Right atrium auricular region (tissue), 2 donors: ENCODE measurements at regions not wholly inside any gene's neighbourhood (a gene's known extent, or its start where the extent isn't known, plus 50 kb on each side); places are given as distances from the start of the nearest gene placed in this dataset.

Experiments used
- DNase-seq: peaks from one replicate; pipeline ENCODE4 v3.0.0-alpha.2; 2019; ENCODE audit warnings: low spot score
- H3K27ac ChIP-seq, 2 donors: fragments of 200-600 bp; sonication (generic); 1 replicate in 1 of 2; 2 replicates in 1 of 2; pipeline ENCODE4 v1.5.1; 2016 to 2019
- H3K27me3 ChIP-seq, 2 donors: fragments of 200-600 bp; sonication (generic); one replicate each; pipeline versions ENCODE4 v1.5.1 to v1.6.0; 2017 to 2019
- H3K36me3 ChIP-seq: fragments of 200-600 bp; sonication (generic); one replicate; pipeline ENCODE4 v1.5.1; 2016
- H3K4me1 ChIP-seq, 2 donors: fragments of 200-600 bp; sonication (generic); one replicate each; pipeline versions ENCODE4 v1.5.1 to v1.6.0; 2017 to 2019
- H3K4me3 ChIP-seq, 2 donors: fragments of 200-600 bp; sonication (generic); 1 replicate in 1 of 2; 2 replicates in 1 of 2; pipeline ENCODE4 v1.5.1; 2017 to 2019; ENCODE audit warnings: mild to moderate bottlenecking in 1 of 2, moderate library complexity in 1 of 2
- H3K9me3 ChIP-seq, 2 donors: fragments of 200-600 bp; sonication (generic); one replicate each; pipeline ENCODE4 v1.5.1; 2019
- CTCF ChIP-seq, 2 donors: fragments of 200-600 bp; sonication (generic); IDR thresholded peaks; one replicate each; pipeline ENCODE4 v1.5.1; 2019; ENCODE audit warnings: antibody characterized with exemption in 2 of 2

- Histone ChIP-seq H3K27me3 (no peaks in the 10 kb centered on the region), H3K27ac (no peak overlapping the region), H3K4me3 (no peak overlapping the region), H3K4me1 (no peaks in the 10 kb centered on the region), H3K36me3 (no peaks in the 10 kb centered on the region), H3K9me3 (no peaks in the 10 kb centered on the region)
- DNase-seq = no peak
- no peak for TF ChIP-seq CTCF (IDR thresholded peaks at IDR 0.05)
These were observed 97.1 kb upstream of the C1orf87 start for GRCh38 chr1:60170709-60171108.

DNA sequence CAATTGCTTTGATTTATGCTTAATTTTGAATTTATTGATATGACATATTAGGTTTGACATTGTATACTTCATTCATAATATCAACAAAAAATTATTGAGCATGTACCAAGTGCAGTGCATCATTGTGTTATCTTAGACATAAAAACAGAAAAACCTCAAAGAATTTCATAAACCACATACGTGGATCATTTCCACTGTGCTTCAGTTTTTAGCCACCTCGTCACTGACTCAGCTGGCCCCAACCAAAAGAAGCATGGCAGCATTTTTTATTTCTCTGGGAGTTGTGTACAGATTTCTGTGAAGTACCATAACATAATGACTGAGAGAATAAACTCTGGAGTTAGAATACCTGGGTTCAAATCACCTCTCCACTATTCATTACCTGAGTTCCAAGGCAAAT lies 95.6 kb upstream of the C1orf87 start:
- H3K27ac ChIP-seq = no peak overlapping the region
- DNase-seq = no peak
- TF ChIP-seq CTCF (IDR thresholded peaks at IDR 0.05) = no peak
- no peaks in the 10 kb centered on the region for H3K27me3 ChIP-seq
- H3K4me1 ChIP-seq = no peaks in the 10 kb centered on the region
- H3K4me3 ChIP-seq = no peak overlapping the region
- H3K36me3 ChIP-seq = no peaks in the 10 kb centered on the region
- no peaks in the 10 kb centered on the region for H3K9me3 ChIP-seq

DNA sequence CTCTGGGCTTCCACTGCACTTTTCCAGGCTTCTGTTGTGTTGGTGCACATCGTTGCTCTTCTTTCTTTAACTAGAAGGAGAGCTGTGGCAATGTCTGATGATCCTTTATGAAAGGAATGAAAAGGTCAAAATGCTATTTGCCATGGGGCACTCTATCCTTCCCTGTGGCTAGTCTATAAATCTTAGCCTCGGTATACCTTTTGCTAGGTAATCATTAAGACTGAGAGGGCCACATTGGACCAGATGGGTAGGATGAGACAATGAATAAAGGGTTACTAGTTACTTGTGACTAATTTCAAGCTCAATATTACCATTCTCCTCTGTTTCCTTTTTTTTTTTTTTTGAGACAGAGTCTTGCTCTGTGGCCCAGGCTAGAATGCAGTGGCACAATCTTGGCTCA lies 89.4 kb upstream of the C1orf87 start:
- no peak for TF ChIP-seq CTCF (IDR thresholded peaks at IDR 0.05)

GRCh38 chr1:60160141-60160540 lies 86.6 kb upstream of the C1orf87 start:
- no peak for TF ChIP-seq CTCF (IDR thresholded peaks at IDR 0.05)
- no peak overlapping the region for H3K4me3 ChIP-seq

More for the DNA sequence above, 89.4 kb upstream of the C1orf87 start:
- H3K9me3 ChIP-seq = no peaks in the 10 kb centered on the region
- H3K27me3 ChIP-seq = no peaks in the 10 kb centered on the region
- no peak overlapping the region for H3K27ac ChIP-seq
- H3K4me1 ChIP-seq = no peaks in the 10 kb centered on the region
- H3K36me3 ChIP-seq = no peaks in the 10 kb centered on the region
- no peak overlapping the region for H3K4me3 ChIP-seq
- no peak for DNase-seq

GRCh38 chr1:60156371-60156770 lies 82.8 kb upstream of the C1orf87 start:
- DNase-seq = no peak
- no peaks in the 10 kb centered on the region for H3K4me1 ChIP-seq
- H3K9me3 ChIP-seq = no peaks in the 10 kb centered on the region
- H3K27me3 ChIP-seq = no peaks in the 10 kb centered on the region
- no peak overlapping the region for H3K27ac ChIP-seq
- H3K36me3 ChIP-seq = no peaks in the 10 kb centered on the region
- no peak for TF ChIP-seq CTCF (IDR thresholded peaks at IDR 0.05)
- H3K4me3 ChIP-seq = no peak overlapping the region

More at GRCh38 chr1:60160141-60160540, 86.6 kb upstream of the C1orf87 start:
- Histone ChIP-seq H3K36me3 (no peaks in the 10 kb centered on the region), H3K9me3 (no peaks in the 10 kb centered on the region), H3K27ac (no peak overlapping the region), H3K27me3 (no peaks in the 10 kb centered on the region), H3K4me1 (no peaks in the 10 kb centered on the region)
- no peak for DNase-seq

DNA sequence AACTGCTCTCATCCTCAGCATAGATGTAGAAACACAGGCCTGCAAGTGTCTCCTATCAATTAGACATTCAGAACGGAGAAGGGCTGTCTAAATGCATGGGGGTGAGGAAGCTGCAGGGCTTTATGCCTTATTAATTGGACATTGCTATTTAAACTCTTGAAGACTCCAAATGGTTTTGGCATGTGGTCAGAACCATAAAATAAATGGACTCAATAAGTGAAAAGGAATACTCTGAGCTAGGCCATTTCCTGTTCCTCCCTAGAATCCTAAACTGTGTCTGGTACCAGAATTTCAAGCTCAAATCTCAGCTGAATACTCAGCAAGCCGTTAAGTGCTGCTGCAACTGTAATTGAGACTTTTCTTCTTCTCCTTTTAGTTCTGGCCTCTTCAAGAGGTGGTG lies 80.4 kb upstream of the C1orf87 start:
- no peak for TF ChIP-seq CTCF (IDR thresholded peaks at IDR 0.05)
- no peaks in the 10 kb centered on the region for H3K27me3 ChIP-seq
- no peaks in the 10 kb centered on the region for H3K9me3 ChIP-seq
- DNase-seq = no peak
- H3K27ac ChIP-seq = no peak overlapping the region
- no peak overlapping the region for H3K4me3 ChIP-seq
- H3K36me3 ChIP-seq = no peaks in the 10 kb centered on the region
- H3K4me1 ChIP-seq = no peaks in the 10 kb centered on the region
